Adrenal gland (tissue), 5 donors: ENCODE measurements at regions not wholly inside any gene's neighbourhood (a gene's known extent, or its start where the extent isn't known, plus 50 kb on each side); places are given as distances from the start of the nearest gene placed in this dataset.

Experiments used
- CTCF ChIP-seq, 6 experiments: fragments of 450-650 bp in 4 of 6; fragments of 200-600 bp in 2 of 6; sonication (generic) in 1 of 6; IDR thresholded peaks; 1 replicate in 5 of 6; 2 replicates in 1 of 6; pipeline versions ENCODE4 v1.5.1 to v1.8.0; 2016 to 2021; ENCODE audit warnings: antibody characterized with exemption in 6 of 6, mild to moderate bottlenecking in 2 of 6, moderate library complexity in 1 of 6
- POLR2A ChIP-seq, 2 donors: fragments of 450-650 bp; IDR thresholded peaks; one replicate each; pipeline ENCODE4 v1.6.1; 2017; ENCODE audit warnings: antibody characterized with exemption in 2 of 2, mild to moderate bottlenecking in 2 of 2, moderate library complexity in 1 of 2
- donor health status: DM: no; HTN: no; CAD: no.

- TF ChIP-seq CTCF (IDR thresholded peaks at IDR 0.05): no peak
- TF ChIP-seq POLR2A (IDR thresholded peaks at IDR 0.05): no peak
Measured at GRCh38 chr3:106624154-106624553, 753.1 kb upstream of the CCDC54 start.
